GM19043 (cell line): ENCODE measurements at regions not wholly inside any gene's neighbourhood (a gene's known extent, or its start where the extent isn't known, plus 50 kb on each side); places are given as distances from the start of the nearest gene placed in this dataset.

Experiments
- ATAC-seq: cut with Tn5 transposase; IDR thresholded peaks from one replicate; pipeline ENCODE4 v1.9.1; 2021; ENCODE audit warnings: low read depth; ENCODE audit not compliant: unreplicated experiment

DNA sequence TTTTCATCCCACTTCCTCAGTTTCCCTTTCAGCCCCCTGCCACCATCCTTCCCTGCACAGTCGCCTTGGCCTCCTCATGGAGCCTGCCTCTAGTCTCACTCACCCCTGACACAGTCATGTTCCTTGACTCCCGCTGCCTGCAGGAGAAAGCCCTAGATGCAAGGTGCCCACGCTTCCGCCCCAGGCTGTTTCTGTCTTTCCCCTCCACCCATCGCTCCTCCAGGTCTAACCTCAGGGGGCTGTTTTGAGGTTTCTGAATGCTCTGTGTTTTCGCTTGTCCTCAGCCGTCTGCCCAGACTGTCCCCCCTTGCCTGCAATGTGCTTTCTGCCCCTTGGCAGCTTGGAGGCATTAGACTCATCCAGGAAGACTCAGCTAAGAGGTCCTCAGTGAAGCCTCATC, 89.9 kb downstream of the EMX2 start:
- ATAC-seq, result no peak

DNA sequence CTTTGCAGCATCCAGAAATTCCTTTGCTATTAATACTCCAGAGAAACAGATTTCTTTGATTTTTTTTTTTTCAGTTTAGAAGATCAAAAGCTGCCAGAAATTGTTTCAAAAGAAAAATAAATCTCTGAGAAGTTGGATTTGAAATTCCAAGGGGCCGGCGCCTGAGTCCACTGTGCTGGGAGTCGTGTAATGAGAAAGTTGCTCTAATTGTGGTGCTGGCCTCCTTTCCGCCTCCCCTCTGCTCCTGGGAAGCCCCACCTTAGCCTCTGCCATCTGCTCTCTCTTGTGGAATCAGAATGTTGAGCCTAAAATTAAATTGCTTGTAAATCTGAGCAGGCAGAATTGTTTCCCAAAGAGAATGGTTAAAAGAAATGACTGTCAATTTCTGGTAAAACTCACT, 93.3 kb downstream of the EMX2 start:
- ATAC-seq, result no peak

DNA sequence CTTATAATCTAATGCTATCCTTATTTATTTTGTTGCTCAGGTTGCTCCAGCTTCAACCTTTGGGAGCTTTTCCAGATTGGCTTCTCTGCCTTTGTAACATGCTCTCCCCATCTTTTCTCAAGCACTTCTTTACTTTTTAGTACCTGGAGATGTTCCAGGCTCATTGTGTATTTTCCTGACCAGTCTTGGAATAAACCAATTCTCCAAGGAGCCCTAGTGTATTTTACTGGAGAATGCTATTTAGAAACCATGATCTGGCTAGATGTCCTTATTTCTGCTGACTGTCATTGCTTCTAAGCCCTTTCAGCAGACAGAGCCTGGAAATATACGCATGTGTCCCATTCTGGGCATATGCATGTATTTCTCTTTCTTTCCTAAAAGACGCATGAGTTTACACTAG, 95.7 kb downstream of the EMX2 start:
- ATAC-seq, result no peak

DNA sequence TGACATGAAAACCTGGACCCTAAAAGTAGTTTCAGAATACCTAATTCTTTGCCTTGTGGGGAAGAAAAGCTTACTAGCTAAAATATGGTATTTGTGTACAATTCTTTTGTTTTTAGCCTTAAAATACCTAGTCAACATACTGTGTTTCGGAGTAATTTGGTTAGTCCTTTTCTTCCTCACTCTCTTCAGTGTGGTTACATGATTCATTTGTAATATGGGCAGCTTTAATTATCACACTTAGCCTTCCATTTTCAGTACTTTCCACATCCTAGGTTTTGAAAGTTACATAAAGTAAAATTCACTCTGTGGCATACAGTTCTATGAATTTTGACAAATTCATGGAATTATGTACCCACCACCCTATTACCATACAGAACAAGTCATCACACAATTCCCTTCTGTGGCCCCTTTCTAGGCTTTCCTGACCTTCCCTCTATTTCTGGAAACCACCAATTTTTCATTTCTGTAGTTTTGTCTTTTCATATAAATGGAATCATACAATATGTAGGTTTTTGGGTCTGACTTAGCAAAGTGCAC, 96.2 kb downstream of the EMX2 start:
- no peak for ATAC-seq

DNA sequence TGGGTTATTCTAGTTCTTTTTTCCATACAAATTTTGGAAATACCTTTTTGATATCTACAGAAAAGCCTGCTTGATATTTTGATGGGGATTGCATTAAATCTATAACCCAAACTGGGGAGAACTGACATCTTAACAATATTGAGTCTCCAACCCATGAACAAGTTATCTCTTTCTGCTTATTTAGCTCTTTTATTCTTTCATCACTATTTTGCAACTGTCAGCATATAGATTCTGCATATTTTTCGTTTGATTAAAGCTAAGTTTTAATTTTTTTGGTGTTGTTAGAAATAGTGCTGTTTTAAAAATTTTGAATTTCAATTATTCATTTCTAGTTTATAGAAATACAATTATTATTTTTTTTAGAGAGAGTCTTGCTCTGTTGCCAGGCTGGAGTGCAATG, 97.9 kb downstream of the EMX2 start:
- ATAC-seq, result no peak

DNA sequence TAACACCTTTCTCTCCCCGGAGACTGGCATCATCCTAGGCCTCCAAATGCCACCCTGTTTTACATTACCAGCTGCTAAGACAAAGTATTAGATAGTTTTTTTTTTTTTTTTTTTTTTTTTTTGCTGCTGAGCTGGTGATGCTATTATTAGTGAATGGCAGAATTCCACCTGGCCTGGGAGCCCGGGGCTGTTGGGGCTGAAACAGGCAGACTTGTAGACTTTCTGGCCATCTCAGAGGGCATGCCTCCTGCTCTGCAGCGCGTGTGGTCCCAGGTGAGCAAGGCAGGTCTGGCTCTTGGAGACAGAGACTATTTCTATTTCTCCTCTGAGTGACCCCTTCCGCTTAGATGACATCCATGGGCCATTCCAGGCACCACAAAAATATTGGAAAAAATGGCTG, 104.2 kb downstream of the EMX2 start:
- no peak for ATAC-seq

DNA sequence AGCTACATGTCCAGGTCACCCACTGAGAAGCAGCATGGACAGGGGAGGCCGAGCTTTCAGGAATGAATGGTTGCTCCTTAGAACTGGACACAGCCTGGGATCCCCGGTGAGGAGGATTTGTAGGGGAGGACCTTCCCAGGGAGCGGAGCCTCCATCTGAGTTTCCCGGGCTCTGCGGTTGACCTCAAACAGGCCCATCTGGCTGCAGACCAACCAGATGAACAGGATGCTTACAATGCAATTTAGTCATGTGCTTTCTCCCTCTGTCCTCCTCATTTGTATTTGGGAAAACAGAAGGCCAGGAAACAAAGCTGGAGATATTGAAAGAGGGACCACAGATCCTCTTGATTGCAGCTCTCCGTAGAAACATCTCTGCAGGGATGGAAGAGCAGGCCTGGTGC, 104.8 kb downstream of the EMX2 start:
- no peak for ATAC-seq

DNA sequence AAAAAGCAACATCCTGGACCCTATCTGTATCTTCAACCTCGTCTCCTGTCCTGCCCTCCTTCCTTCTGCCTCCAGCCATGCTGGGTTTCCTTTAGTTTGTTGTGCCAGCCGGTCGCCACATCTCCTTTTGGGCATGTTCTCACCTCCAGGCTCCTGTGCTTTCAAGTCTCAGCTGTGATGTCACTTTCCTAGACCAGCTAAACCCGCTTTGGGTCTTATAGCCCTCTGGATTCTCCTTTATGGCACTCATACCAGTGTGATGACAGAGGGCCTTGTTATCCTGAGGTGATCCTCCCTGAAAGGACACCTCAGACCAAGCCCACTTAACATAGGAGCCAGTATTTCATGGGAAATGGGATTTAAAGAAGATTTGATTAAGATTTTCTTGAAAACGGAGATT, 108.6 kb downstream of the EMX2 start:
- no peak for ATAC-seq

DNA sequence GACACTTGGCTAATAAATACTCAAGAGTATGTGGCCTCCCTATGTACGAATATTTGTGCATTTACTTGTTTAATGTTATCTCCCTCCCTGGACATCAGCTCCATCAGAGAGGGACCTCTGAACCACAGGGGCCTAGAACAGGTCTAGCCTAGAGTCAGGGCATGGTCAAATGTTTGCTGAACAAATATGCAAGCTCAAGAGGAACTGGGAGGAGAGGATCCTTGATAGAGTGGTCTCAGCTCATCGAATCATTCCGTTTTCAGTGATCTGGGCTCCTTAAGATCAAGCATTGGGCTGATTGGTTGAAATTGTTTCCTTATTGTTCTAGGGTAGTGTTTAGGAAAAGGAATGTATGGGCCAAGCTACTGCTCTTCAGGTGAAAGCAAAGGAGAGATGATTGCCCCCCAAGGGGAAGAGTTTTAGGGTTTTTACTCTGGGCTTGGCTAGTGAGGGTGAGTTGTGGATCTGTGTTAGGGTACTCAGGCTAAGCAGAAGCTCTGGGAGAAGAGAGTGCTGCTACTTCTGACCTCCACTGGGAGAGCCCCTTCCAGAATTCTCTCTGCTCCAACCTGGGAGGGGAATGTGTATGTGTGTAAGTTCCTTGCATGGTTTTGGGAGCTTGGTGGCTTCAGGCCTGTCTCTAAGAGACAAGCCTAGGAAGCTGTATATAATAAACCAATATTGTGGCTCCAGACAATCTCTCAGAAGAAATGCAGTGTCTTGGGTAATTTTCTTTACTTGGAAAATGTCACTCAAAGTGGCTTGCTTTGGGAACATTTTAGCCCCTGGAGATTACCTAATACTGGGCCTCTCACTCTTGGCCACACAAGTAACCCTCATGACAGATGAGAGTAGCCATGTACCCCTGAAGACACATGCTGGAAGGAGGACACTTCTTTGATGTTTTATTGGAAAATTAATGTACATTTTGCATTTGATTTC, 110.0 kb downstream of the EMX2 start:
- peak; percentile 14 for ATAC-seq

DNA sequence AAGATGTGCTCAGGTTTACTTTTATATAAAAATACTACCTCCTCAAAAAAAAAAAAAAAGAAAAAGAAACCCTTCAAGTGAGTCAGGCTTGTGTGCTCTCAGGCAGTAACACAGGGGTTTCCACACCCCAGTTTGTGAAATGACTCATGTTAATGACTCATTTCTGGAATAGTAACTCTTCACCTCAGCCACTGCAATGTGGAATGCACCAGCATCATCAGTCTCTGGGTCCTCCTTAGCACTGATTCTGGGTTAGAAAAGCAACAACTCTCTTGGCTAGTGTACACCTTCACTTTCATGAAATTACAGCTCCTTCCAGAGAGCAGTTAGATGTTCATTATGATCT, 110.6 kb downstream of the EMX2 start:
- ATAC-seq, result peak; percentile 80

DNA sequence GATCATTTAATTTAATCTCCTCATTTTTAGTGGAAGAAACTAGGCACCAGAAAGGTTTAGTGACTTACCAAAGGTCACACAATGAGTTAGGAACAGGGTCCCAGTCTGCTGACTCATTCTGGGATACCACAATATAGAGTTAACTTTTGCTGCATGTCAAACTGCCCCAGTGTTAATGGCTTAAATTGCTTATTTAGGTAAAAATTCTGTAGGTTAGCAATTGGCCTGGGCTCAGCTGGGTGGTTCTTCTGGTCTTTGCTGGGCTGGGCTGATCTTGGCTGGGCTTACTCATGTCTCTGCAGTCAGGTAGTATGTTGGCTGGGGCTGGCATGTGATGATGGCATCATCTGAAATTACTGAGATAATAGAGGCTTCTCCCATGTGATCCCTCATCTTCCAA, 111.6 kb downstream of the EMX2 start:
- no peak for ATAC-seq

DNA sequence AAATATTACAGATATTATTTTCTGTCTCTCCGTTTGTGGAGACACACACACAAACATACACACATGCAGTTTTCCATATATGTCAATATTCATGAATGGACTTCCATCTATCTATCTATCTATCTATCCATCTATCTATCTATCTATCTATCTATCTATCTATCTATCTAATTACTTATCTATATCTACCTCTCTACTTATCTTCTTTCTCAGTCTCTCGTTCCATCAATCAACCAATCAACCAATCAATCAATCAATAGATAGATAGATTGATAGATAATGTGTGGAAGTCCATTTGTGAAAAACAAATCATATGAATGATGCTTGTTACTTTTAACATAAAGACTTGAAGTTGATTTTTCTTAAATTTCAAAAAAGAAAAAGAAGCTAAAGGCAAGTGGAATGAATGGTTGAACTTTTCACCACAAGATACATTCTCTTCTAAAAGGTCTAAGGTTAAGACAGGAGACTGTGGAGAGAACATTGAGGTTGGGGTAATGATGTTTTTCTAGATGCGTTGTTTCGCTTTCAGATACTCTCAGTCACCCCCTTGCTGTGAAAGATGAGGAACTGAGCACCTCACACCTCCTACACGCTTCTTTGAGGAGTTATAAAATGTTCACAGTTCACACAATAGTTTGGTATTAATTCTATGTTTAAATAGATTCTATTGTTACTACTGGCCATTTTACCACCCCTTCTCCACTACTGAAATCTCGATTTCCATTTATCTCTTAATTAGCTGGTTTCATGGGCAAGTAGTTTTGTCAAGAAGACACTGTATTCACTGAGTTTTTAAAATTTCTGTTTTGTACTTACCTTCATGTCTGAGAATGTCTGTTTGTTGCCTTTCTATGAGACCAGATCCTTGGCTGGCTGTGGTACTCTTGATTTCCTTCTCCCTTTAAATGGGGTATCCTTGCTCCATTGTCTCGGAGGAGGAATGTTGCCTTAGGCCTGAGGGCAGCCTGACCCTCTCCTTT, 114.1 kb downstream of the EMX2 start:
- peak; percentile 74 for ATAC-seq

DNA sequence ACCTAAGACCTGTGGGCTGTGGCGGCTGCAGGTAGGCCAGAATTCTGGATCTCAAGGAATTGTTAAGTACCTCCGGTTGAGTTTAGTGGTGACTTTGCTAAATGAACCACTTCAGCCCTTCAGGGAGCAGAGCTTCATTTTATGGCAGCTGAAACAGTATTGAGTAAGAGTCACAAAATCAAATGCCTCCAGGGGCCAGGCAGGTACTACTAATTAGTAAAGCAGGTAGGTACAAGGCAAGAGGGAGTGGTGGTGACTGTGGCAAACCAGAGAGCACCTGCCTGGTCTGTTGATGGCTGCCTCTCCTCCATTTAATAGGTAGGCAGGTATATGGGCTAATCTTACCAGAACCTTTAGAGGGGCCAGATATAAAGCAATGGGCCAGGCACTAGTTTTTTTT, 118.8 kb downstream of the EMX2 start:
- ATAC-seq, result no peak

DNA sequence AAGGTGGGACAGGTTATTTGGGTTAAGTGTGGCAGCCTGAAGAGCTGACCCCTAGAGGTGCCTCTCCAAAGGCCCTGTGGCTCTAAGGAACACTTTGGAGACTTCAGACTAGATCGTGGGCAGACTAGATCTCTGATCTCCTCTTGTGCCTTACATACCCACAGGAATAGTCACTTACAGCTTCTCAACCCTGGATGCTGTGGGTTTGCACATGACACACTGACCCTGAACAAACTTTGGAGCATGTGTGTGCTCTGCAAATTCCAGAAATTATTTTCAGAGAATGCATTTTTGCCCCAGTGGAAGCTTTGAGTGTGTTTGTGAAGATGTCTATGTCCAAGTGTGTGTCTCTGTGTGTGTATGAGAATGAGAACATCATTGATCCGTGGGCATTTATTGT, 119.6 kb downstream of the EMX2 start:
- ATAC-seq, result no peak

DNA sequence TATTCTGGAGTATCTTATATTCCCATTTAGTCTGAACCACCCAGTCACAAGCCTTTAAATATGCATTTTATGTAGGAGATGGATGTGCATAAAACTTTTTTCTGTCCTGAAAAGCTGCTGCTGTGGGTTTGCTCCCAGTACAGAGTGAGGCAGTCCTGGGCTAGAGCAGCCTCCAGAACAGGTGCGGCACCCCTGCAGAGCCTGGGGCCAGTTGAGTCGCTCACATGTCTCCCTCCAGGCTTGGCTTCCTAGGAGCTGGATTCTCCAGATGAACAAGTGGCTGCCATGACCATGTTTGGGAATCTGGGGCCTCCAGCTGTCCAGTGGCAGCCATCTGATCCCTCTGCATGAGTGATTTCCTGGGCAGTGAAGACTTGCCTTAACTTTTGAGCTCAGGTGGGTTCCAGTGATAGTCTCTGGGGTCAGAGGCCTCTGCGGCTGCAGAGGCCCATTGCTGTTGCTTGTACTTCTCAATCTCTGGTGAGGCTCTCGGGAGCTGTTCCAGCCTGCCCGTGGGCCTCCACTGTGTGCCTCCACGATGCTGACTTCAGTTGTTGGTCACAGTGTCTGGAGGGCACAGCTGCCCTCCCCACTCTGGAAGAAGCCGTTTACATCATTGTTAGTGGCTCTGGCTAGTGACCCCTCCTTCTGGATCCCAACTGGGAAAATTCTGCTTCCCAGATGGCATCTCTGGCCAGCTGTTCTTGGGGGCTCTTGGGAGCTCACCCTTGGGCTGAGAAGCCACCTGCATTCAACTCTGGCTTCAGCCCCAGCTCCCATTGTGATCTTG, 120.4 kb downstream of the EMX2 start:
- ATAC-seq, result no peak

DNA sequence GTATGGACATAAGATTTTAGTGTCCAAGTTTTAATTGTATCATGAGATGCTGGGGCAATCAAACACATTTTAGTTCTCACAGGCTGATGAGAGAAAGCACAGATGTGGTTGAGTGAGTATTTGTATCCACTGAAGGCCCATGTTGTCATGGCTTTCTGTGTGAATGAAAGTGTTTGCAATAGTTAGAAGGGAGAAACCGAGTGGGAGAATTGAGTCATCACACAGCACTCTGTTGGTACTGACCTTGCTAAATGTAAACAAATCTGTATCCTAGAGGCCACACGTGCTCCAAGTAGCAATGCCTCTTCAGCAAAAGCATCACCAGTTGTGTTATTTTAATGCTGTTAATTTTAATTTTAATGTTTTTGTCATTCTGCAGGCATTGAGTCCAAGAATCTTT, 121.2 kb downstream of the EMX2 start:
- peak; percentile 98 for ATAC-seq

DNA sequence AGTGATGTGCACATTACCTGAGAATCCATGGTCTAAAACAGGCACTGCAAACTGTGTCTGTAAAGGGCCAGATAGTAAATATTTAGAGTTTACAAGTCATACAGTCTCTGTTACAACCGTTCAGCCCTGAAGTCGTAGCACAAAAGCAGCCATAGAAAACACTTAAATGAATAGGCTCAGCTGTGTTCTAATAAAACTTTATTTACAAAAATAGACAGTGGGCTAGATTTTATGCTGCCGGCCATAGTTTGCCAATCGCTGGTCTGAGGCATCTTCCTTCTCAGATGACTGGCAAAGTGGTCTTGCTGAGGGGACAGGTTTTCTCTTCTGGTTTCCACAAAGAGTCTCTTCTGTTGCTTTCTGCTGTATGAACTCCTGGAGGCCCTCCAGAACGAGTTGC, 121.7 kb downstream of the EMX2 start:
- ATAC-seq, result no peak

DNA sequence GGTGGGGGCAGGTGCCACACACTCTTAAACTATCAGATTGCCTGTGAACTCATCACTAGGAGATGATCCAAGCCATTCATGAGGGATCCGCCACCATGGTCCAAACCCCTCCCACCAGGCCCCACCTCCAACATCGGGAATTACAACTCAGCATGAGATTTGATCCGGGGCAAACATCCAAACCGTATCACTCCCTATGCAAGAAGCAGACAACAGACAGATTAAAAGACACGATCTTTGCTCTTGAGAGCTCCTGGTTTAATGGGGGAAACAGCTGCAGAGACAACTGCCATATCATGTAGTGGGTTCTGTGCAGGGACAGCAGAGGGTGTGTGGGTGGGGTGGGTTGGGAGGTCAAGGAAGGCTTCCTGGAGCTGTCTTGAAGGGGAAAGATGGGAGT, 123.6 kb downstream of the EMX2 start:
- ATAC-seq, result no peak

DNA sequence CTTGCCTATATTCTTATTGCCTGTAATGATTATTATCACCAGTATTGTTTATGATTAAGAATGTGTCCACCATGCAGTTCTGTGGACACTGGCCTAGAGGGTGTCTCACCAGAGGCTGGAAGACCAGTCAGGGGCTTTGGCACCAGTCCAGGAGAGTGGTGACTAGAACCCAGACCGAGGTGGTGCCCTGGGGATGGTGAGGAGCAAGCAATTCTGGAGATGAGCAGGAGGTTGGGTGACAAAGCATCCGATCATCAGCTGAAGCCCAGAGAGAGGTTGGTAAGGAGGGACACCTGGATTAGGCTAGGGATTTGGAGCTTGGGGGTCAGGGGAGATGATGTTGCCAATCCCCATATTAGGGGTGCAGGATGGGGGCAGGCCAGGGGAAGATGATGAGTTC, 124.4 kb downstream of the EMX2 start:
- no peak for ATAC-seq

DNA sequence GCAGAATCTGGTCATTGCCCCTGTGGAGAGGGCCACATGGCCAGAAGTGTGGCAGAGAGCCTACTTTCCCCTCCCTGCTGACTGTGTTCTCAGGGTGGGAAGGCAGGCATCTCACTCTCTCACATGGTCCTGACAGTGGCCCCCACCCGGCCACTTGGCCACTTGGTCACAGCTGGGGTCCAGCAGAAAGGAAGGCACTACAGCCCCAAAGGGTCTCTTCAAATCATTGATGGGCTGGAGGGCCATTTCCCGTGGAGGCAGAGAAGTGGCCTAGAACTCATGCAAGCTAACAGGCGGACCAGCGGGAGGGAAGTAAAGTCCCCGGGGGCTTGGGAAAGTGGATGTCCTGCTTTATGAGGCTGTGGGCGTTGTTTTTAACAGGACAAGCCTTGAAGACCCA, 125.3 kb downstream of the EMX2 start:
- ATAC-seq, result no peak
